ENCODE measurements at regions not wholly inside any gene's neighbourhood (a gene's known extent, or its start where the extent isn't known, plus 50 kb on each side); places are given as distances from the start of the nearest gene placed in this dataset.
A peak's percentile ranks its signal among the peaks of the same experiment; 100 is the strongest.
"Not testable (repeated sequence)": the region's sequence is repeated elsewhere in the genome, so short reads cannot be mapped to it uniquely, and the experiment has no call there.

DNA sequence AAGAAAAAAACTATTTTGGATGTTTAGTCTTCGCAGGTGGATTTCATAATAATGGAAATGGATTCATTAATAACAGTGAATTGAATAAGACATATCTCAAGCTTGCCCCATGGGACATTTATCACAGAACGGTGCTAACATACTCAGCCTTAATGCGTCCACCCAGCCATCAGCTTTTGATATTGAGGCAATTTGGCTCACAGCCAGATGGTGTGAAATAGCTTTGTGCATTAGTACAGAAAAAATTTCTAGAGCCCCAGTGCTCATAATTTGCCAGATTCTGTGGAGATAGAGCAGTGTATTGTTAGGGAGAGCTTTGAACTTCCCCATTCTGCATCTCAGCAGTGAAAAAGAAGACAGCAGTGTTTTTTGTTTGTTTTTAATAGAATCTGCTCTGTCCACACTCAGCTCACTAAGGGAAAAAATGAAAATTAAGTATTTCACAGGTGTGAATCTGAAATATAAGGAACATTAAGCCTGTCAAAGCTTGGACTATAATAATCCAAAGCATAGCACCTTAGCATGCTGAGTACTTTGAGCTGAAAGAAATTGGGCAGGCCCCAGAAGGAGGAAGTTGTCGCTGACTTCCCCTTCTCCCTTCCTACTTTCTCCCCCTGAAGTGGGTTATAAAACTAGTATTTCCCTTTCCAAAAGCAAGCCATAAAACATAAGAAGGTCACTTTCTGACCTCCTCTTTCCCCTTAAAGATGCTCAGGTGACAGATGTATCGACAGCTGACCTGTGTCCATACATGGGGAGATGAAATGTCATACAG is 295.8 kb downstream of the MAGEB5 start:
- Histone ChIP-seq H3K27me3 (no peaks in the 10 kb centered on the region), H3K9me3 (no peaks in the 10 kb centered on the region), H3K36me3 (no peaks in the 10 kb centered on the region), H3K4me3 (no peak overlapping the region), H3K4me1 (no peaks in the 10 kb centered on the region), H3K27ac (no peak overlapping the region)
- DNase-seq = peak in 1 of 2 donors; percentile 25
- WGBS, 5 donors = 58 to 64% (median 63%) methylated on average over 5 of the region's 5 CpGs
- TF ChIP-seq POLR2A (IDR thresholded peaks at IDR 0.05) = no peak
- TF ChIP-seq, protein P1, sequence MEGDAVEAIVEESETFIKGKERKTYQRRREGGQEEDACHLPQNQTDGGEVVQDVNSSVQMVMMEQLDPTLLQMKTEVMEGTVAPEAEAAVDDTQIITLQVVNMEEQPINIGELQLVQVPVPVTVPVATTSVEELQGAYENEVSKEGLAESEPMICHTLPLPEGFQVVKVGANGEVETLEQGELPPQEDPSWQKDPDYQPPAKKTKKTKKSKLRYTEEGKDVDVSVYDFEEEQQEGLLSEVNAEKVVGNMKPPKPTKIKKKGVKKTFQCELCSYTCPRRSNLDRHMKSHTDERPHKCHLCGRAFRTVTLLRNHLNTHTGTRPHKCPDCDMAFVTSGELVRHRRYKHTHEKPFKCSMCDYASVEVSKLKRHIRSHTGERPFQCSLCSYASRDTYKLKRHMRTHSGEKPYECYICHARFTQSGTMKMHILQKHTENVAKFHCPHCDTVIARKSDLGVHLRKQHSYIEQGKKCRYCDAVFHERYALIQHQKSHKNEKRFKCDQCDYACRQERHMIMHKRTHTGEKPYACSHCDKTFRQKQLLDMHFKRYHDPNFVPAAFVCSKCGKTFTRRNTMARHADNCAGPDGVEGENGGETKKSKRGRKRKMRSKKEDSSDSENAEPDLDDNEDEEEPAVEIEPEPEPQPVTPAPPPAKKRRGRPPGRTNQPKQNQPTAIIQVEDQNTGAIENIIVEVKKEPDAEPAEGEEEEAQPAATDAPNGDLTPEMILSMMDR (IDR thresholded peaks at IDR 0.05) = no peak
- no peak for TF ChIP-seq EP300 (IDR thresholded peaks at IDR 0.05)
- no peak for TF ChIP-seq POLR2AphosphoS5 (IDR thresholded peaks at IDR 0.05)
- intact Hi-C loops (cut with DNase I; ENCODE audit: low total_unique reads) = no loop called here

DNA sequence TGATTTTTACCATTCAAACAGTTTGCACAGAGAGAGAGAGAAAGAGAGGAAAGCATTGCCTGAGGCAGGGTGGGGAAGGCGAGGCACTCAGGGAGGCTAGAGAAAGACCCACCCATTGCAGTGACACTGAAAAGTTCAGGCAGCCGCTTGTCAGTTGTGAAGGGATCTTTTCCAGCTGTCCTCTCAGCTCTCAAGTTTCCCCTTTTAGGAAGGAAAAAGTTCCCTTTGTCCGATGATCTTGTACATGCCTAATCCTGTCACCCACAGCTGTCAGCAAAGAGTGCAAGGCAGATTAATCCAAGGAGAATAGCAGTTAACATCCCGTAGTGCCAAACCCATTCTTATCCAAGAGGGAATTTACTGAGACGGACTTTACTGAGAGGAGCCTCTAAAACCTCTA is 255.0 kb downstream of the MAGEB5 start:
- TF ChIP-seq EP300 (IDR thresholded peaks at IDR 0.05) (no peak), POLR2A (IDR thresholded peaks at IDR 0.05) (no peak), POLR2AphosphoS5 (IDR thresholded peaks at IDR 0.05) (no peak)
- TF ChIP-seq, protein P1 (IDR thresholded peaks at IDR 0.05) = no peak
- H3K36me3 ChIP-seq = no peaks in the 10 kb centered on the region
- H3K4me1 ChIP-seq = no peaks in the 10 kb centered on the region
- no peak overlapping the region for H3K4me3 ChIP-seq
- WGBS, 5 donors = 68 to 74% (median 73%) methylated on average over 5 of the region's 5 CpGs
- no peak for DNase-seq
- H3K27me3 ChIP-seq = no peaks in the 10 kb centered on the region
- peaks cover 0 to 8% (median 0%) of the 10 kb centered on the region in 4 donors for H3K9me3 ChIP-seq
- no peak overlapping the region for H3K27ac ChIP-seq
- intact Hi-C loops (cut with DNase I; ENCODE audit: low total_unique reads) = no loop called here

DNA sequence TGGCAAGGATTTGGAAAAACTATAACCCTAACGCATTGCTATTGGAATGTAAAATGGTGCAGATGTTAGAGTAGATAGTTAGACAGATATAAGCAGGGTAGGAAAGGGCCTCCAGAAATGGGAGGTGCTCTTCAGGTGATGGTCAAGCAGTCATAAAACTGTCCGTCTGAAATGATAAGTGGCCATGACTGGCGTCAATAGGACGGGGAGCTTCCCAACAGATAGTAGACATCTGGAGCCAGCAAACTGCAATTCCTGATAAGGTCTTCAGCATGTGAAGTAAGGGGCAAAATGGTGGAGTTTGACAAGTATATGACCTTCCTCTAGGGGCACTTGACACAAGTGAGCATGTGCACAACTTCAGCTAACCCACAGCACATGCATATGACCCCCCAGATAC is 250.4 kb downstream of the MAGEB5 start:
- no peaks in the 10 kb centered on the region for H3K36me3 ChIP-seq
- H3K27me3 ChIP-seq = no peaks in the 10 kb centered on the region
- WGBS, 5 donors = 86 to 92% (median 89%) methylated on average over 3 to 4 of the region's 4 CpGs
- no peak for TF ChIP-seq POLR2A (IDR thresholded peaks at IDR 0.05)
- intact Hi-C loops (cut with DNase I; ENCODE audit: low total_unique reads) = no loop called here
- H3K4me3 ChIP-seq = no peak overlapping the region
- DNase-seq = no peak
- H3K27ac ChIP-seq = no peak overlapping the region
- no peaks in the 10 kb centered on the region for H3K4me1 ChIP-seq
- H3K9me3 ChIP-seq = peaks cover 0 to 8% (median 0%) of the 10 kb centered on the region in 4 donors

DNA sequence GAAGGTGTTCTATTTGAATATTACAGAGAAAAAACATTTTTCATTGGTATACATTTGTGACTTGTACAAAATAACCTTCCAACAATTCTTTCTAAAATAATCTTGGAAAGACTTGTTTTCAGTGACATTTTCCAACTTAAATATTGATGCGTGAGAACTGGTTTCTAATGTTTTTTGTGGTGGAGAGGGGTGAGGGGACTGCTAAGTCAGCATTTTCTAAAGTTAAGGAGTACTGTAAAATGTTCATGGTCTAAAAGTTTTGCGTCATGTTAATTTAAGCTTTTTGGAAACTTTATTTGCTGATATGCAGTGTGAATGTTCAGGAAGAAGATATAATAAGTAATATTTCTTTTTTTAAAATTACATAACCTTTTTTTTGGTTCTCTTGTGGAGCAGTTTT is 229.3 kb downstream of the MAGEB5 start:
- intact Hi-C loops (cut with DNase I; ENCODE audit: low total_unique reads) = no loop called here
- Histone ChIP-seq H3K4me1 (no peaks in the 10 kb centered on the region), H3K27ac (no peak overlapping the region), H3K36me3 (no peaks in the 10 kb centered on the region), H3K9me3 (no peaks in the 10 kb centered on the region), H3K4me3 (no peak overlapping the region), H3K27me3 (no peaks in the 10 kb centered on the region)
- TF ChIP-seq POLR2AphosphoS5 (IDR thresholded peaks at IDR 0.05) (no peak), POLR2A (IDR thresholded peaks at IDR 0.05) (no peak), EP300 (IDR thresholded peaks at IDR 0.05) (no peak)
- TF ChIP-seq, protein P1 (IDR thresholded peaks at IDR 0.05) = no peak
- DNase-seq = no peak
- WGBS, 5 donors = 73 to 90% (median 79%) methylated on average over 2 of the region's 2 CpGs

DNA sequence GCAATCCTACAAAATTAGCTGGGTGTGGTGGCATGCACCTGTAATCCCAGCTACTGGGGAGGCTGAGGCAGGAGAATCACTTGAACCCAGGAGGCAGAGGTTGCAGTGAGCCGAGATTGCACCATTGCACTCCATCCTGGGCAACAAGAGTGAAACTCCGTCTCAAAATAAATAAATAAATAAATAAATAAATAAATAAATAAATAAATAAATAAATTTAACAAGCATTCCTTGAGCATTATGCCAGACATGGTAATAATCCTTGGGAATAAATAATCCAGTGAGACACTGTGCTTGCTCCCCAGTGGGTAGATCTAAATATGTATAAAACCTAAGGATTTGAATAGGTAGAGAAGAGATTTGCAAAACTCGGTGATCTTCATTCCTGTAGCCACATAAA is 228.4 kb downstream of the MAGEB5 start:
- H3K4me1 ChIP-seq; H3K4me3 ChIP-seq; H3K9me3 ChIP-seq; H3K27ac ChIP-seq; H3K36me3 ChIP-seq; intact Hi-C loops (cut with DNase I; ENCODE audit: low total_unique reads); DNase-seq; H3K27me3 ChIP-seq: not testable (repeated sequence)
- WGBS, 5 donors = 77 to 90% (median 84%) methylated on average over 3 of the region's 3 CpGs
